H9 (cell line): ENCODE measurements at regions not wholly inside any gene's neighbourhood (a gene's known extent, or its start where the extent isn't known, plus 50 kb on each side); places are given as distances from the start of the nearest gene placed in this dataset.

ENCODE experiments used
- DNase-seq: peaks from one replicate; pipeline ENCODE4 v3.0.0-alpha.2; 2017
- H2AFZ ChIP-seq: one replicate; pipeline ENCODE4 v1.6.1; 2013; ENCODE audit warnings: mild to moderate bottlenecking, low read length, control low read depth, moderate library complexity
- H2AK5ac ChIP-seq: 2 replicates; pipeline ENCODE4 v1.6.1; 2013; ENCODE audit warnings: low read length, control low read depth, mixed read lengths; ENCODE audit not compliant: insufficient read length
- H2BK120ac ChIP-seq: one replicate; pipeline ENCODE4 v1.6.1; 2013; ENCODE audit warnings: low read depth, mild to moderate bottlenecking, low read length, control low read depth, inconsistent platforms; ENCODE audit not compliant: poor library complexity, severe bottlenecking
- H2BK12ac ChIP-seq: 2 replicates; pipeline ENCODE4 v1.6.1; 2013; ENCODE audit warnings: low read length, control low read depth, mixed read lengths, low read depth; ENCODE audit not compliant: insufficient read length
- H2BK15ac ChIP-seq: 2 replicates; pipeline ENCODE4 v1.6.1; 2013; ENCODE audit warnings: low read depth, low read length, control low read depth
- H2BK20ac ChIP-seq: one replicate; pipeline ENCODE4 v1.6.1; 2013; ENCODE audit warnings: low read depth, mild to moderate bottlenecking, low read length, control low read depth, inconsistent platforms; ENCODE audit not compliant: poor library complexity, severe bottlenecking
- H2BK5ac ChIP-seq: 2 replicates; pipeline ENCODE4 v1.6.1; 2013; ENCODE audit warnings: low read length, control low read depth, mixed read lengths; ENCODE audit not compliant: insufficient read length
- H3K14ac ChIP-seq: 2 replicates; pipeline ENCODE4 v1.6.1; 2013; ENCODE audit warnings: low read length, control low read depth; ENCODE audit not compliant: insufficient read depth
- H3K18ac ChIP-seq: 2 replicates; pipeline ENCODE4 v1.6.1; 2013; ENCODE audit warnings: low read depth, mild to moderate bottlenecking, mixed read lengths, low read length, control low read depth; ENCODE audit not compliant: insufficient read length
- H3K23ac ChIP-seq: 2 replicates; pipeline ENCODE4 v1.6.1; 2013; ENCODE audit warnings: low read length, control low read depth, mixed read lengths, low read depth; ENCODE audit not compliant: insufficient read length
- H3K23me2 ChIP-seq: 2 replicates; pipeline ENCODE4 v1.6.1; 2013; ENCODE audit warnings: low read depth, mild to moderate bottlenecking, mixed read lengths, low read length, control low read depth; ENCODE audit not compliant: insufficient read length, poor library complexity, severe bottlenecking
- H3K27ac ChIP-seq: 2 replicates; pipeline ENCODE4 v1.5.1; 2013; ENCODE audit warnings: low read length, control low read depth, mixed read lengths, low read depth; ENCODE audit not compliant: insufficient read length
- H3K27me3 ChIP-seq: 2 replicates; pipeline ENCODE4 v1.6.1; 2013; ENCODE audit warnings: low read length, control low read depth, inconsistent platforms; ENCODE audit not compliant: insufficient read depth
- H3K4ac ChIP-seq: 2 replicates; pipeline ENCODE4 v1.6.1; 2013; ENCODE audit warnings: low read depth, mild to moderate bottlenecking, control low read depth, inconsistent platforms, low read length, moderate library complexity
- H3K4me1 ChIP-seq: 2 replicates; pipeline ENCODE4 v1.6.1; 2013; ENCODE audit warnings: low read length, control low read depth, inconsistent platforms; ENCODE audit not compliant: insufficient read depth
- H3K4me2 ChIP-seq: 2 replicates; pipeline ENCODE4 v1.6.1; 2013; ENCODE audit warnings: low read length, control low read depth, mixed read lengths; ENCODE audit not compliant: insufficient read length, insufficient read depth
- H3K56ac ChIP-seq: 2 replicates; pipeline ENCODE4 v1.6.1; 2013; ENCODE audit warnings: low read depth, mild to moderate bottlenecking, mixed read lengths, low read length, control low read depth; ENCODE audit not compliant: insufficient read length
- H3K79me1 ChIP-seq: 2 replicates; pipeline ENCODE4 v1.6.1; 2013; ENCODE audit warnings: low read depth, mild to moderate bottlenecking, moderate library complexity, low read length, control low read depth, inconsistent platforms; ENCODE audit not compliant: insufficient read depth, poor library complexity, severe bottlenecking
- H3K79me2 ChIP-seq: 2 replicates; pipeline ENCODE4 v1.6.1; 2013; ENCODE audit warnings: low read length, control low read depth, inconsistent platforms; ENCODE audit not compliant: insufficient read depth
- H3K9ac ChIP-seq: 2 replicates; pipeline ENCODE4 v1.6.1; 2013; ENCODE audit warnings: low read length, control low read depth, mixed read lengths; ENCODE audit not compliant: insufficient read length; ENCODE audit errors: extremely low read depth
- H3K9me3 ChIP-seq: one replicate; pipeline ENCODE4 v1.6.1; 2013; ENCODE audit warnings: low read depth, low read length, inconsistent platforms; ENCODE audit not compliant: control insufficient read depth
- H3T11ph ChIP-seq: one replicate; pipeline ENCODE4 v1.6.1; 2013; ENCODE audit warnings: mild to moderate bottlenecking, low read length, control low read depth, inconsistent platforms
- H4K20me1 ChIP-seq: one replicate; pipeline ENCODE4 v1.6.1; 2013; ENCODE audit not compliant: control insufficient read depth, insufficient read length, insufficient read depth
- H4K5ac ChIP-seq: 2 replicates; pipeline ENCODE4 v1.6.1; 2013; ENCODE audit warnings: low read depth, mild to moderate bottlenecking, mixed read lengths, low read length, control low read depth; ENCODE audit not compliant: insufficient read length
- H4K8ac ChIP-seq: replicated peaks from 2 replicates; pipeline ENCODE4 v1.6.1; 2013; ENCODE audit warnings: low read length, control low read depth, mixed read lengths, low read depth; ENCODE audit not compliant: insufficient read length
- H4K91ac ChIP-seq: 2 replicates; pipeline ENCODE4 v1.6.1; 2013; ENCODE audit warnings: low read depth, mild to moderate bottlenecking, moderate library complexity, mixed read lengths, low read length, control low read depth; ENCODE audit not compliant: insufficient read length
- H3K27ac Mint-ChIP-seq, 3 experiments: 2 replicates in 2 of 3; 3 replicates in 1 of 3; pipeline ENCODE4 v1.8.0; 2020 to 2021; ENCODE audit warnings: mixed read lengths in 3 of 3, mild to moderate bottlenecking in 1 of 3, moderate library complexity in 1 of 3
- H3K27me3 Mint-ChIP-seq: 2 replicates; pipeline ENCODE4 v1.8.0; 2021; ENCODE audit warnings: low read depth, mild to moderate bottlenecking, moderate library complexity, mixed read lengths
- H3K36me3 Mint-ChIP-seq, 3 experiments: 2 replicates in 2 of 3; 3 replicates in 1 of 3; pipeline ENCODE4 v1.8.0; 2020 to 2021; ENCODE audit warnings: low read depth in 3 of 3, mixed read lengths in 3 of 3; ENCODE audit not compliant: insufficient read depth in 1 of 3
- H3K4me1 Mint-ChIP-seq, 2 experiments: 2 replicates each; pipeline ENCODE4 v1.8.0; 2020; ENCODE audit warnings: mixed read lengths in 2 of 2
- H3K4me3 Mint-ChIP-seq, 2 experiments: 2 replicates in 1 of 2; 3 replicates in 1 of 2; pipeline ENCODE4 v1.8.0; 2020 to 2021; ENCODE audit warnings: mild to moderate bottlenecking in 2 of 2, mixed read lengths in 2 of 2, moderate library complexity in 1 of 2
- H3K9me3 Mint-ChIP-seq, 2 experiments: 2 replicates in 1 of 2; 3 replicates in 1 of 2; pipeline ENCODE4 v1.8.0; 2020; ENCODE audit warnings: mild to moderate bottlenecking in 2 of 2, mixed read lengths in 2 of 2, moderate library complexity in 1 of 2
- WGBS: extraction: QIAGEN DNeasy Blood & Tissue Kit; methylation state at CpG from one replicate; pipeline ENCODE4 v1.1.7; 2013; ENCODE audit warnings: missing lambda C conversion rate, low lambda C conversion rate, mixed read lengths; ENCODE audit not compliant: insufficient read length; ENCODE audit errors: extremely low coverage; 5-methylcytosine and 5-hydroxymethylcytosine counted together
- TF ChIP-seq, protein P1 (sequence below): fragments of 200-600 bp; sonication (generic); conservative IDR thresholded peaks from 3 replicates; pipeline ENCODE4 v1.8.0; 2021; ENCODE audit warnings: antibody characterized with exemption, mild to moderate bottlenecking

DNA sequence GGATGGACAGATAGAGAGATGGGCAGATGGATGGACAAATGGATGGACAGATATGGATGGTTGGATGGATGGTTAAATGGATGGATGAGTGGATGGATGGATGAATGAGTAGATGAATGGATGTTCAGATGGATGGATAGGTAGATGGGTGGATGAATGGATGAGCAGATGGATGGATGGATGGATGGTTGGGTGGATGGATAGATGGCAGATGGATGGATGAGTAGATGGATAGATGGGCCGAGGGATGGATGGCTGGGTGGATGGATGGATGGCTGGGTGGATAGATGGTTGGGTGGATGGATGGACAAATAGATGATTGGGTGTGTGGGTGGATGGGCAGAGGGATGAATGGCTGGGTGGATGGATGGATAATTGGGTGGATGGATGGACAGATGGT, 98.9 kb upstream of the OTOS start:
- DNase-seq: no peak
- H2BK15ac ChIP-seq: no peak overlapping the region
- TF ChIP-seq, protein P1, sequence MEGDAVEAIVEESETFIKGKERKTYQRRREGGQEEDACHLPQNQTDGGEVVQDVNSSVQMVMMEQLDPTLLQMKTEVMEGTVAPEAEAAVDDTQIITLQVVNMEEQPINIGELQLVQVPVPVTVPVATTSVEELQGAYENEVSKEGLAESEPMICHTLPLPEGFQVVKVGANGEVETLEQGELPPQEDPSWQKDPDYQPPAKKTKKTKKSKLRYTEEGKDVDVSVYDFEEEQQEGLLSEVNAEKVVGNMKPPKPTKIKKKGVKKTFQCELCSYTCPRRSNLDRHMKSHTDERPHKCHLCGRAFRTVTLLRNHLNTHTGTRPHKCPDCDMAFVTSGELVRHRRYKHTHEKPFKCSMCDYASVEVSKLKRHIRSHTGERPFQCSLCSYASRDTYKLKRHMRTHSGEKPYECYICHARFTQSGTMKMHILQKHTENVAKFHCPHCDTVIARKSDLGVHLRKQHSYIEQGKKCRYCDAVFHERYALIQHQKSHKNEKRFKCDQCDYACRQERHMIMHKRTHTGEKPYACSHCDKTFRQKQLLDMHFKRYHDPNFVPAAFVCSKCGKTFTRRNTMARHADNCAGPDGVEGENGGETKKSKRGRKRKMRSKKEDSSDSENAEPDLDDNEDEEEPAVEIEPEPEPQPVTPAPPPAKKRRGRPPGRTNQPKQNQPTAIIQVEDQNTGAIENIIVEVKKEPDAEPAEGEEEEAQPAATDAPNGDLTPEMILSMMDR: no peak

More for the DNA sequence above, 98.9 kb upstream of the OTOS start:
- Mint-ChIP-seq H3K27ac (no peak overlapping the region), H3K27me3 (peaks cover 30% of the 10 kb centered on the region), H3K9me3 (no peaks in the 10 kb centered on the region; a peak in 2 of 5 replicates), H3K4me1 (peaks cover 3% of the 10 kb centered on the region in 2 experiments; a peak in 3 of 4 replicates), H3K36me3 (no peaks in the 10 kb centered on the region; a peak in 1 of 7 replicates), H3K4me3 (peak overlapping the region in 1 of 2 experiments; percentile 31; a peak in 2 of 5 replicates)
- Histone ChIP-seq H3K27ac (no peak overlapping the region), H2BK12ac (no peak overlapping the region), H3K56ac (no peak overlapping the region), H3K9me3 (no peaks in the 10 kb centered on the region), H3T11ph (no peak overlapping the region), H3K4ac (no peak overlapping the region), H4K5ac (no peak overlapping the region), H2BK5ac (no peak overlapping the region), H4K91ac (no peak overlapping the region), H2BK120ac (no peak overlapping the region), H3K4me1 (no peaks in the 10 kb centered on the region; the same call in 1 of the 2 replicates), H3K79me2 (no peaks in the 10 kb centered on the region), H2AK5ac (no peak overlapping the region), H3K9ac (no peak overlapping the region), H3K18ac (no peak overlapping the region), H3K79me1 (no peaks in the 10 kb centered on the region), H2AFZ (no peak overlapping the region), H4K8ac (no peak overlapping the region), H3K23me2 (no peaks in the 10 kb centered on the region), H3K14ac (no peak overlapping the region), H2BK20ac (no peak overlapping the region), H3K27me3 (no peaks in the 10 kb centered on the region), H3K23ac (no peak overlapping the region), H3K4me2 (no peak overlapping the region), H4K20me1 (no peaks in the 10 kb centered on the region)
- WGBS: no CpG with 5 or more reads among the region's 1 CpG
